Fibroblast of lung (primary cell): ENCODE measurements at regions not wholly inside any gene's neighbourhood (a gene's known extent, or its start where the extent isn't known, plus 50 kb on each side); places are given as distances from the start of the nearest gene placed in this dataset.

ENCODE experiments used
- EZH2 ChIP-seq: IDR thresholded peaks from 2 replicates; pipeline ENCODE4 v1.5.1; 2012; ENCODE audit warnings: low read length, control low read depth, mild to moderate bottlenecking; ENCODE audit errors: missing control alignments
- TF ChIP-seq, protein P1 (sequence below), 2 donors: IDR thresholded peaks in 1 of 2; conservative IDR thresholded peaks in 1 of 2; 1 replicate in 1 of 2; 2 replicates in 1 of 2; pipeline ENCODE4 v1.5.1; 2011 to 2012; ENCODE audit warnings: low read length in 2 of 2, control low read depth in 1 of 2, inconsistent platforms in 1 of 2, low read depth in 1 of 2, mild to moderate bottlenecking in 1 of 2

DNA sequence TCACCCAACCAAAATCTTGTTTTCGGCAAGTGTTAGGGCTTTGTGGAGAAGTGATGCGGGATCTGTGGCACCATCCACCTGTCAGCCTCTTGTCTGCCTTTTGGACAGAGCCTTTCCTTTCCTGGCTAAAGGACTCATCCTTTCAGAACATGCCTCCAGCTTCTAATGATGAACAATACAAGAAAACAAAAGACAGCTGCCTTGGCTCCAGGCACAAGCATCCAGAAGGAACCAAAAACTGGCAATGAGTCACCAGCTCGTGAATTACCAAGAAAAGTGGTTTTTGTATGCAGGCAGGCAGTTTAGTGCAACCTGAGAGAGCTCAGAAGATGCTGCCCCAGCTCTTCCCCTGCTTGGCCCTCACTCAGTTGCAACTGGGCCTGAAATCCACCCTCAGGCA lies 84.6 kb upstream of the NAMPT start:
- TF ChIP-seq, protein P1, sequence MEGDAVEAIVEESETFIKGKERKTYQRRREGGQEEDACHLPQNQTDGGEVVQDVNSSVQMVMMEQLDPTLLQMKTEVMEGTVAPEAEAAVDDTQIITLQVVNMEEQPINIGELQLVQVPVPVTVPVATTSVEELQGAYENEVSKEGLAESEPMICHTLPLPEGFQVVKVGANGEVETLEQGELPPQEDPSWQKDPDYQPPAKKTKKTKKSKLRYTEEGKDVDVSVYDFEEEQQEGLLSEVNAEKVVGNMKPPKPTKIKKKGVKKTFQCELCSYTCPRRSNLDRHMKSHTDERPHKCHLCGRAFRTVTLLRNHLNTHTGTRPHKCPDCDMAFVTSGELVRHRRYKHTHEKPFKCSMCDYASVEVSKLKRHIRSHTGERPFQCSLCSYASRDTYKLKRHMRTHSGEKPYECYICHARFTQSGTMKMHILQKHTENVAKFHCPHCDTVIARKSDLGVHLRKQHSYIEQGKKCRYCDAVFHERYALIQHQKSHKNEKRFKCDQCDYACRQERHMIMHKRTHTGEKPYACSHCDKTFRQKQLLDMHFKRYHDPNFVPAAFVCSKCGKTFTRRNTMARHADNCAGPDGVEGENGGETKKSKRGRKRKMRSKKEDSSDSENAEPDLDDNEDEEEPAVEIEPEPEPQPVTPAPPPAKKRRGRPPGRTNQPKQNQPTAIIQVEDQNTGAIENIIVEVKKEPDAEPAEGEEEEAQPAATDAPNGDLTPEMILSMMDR (conservative IDR thresholded peaks at IDR 0.05 in 1 of 2, IDR thresholded peaks at IDR 0.05 in 1 of 2; ENCODE audit: low read depth in 1 of 2, low read length in 2 of 2): no peak
- no peak for TF ChIP-seq EZH2
